Loucy (cell line): ENCODE measurements at regions not wholly inside any gene's neighbourhood (a gene's known extent, or its start where the extent isn't known, plus 50 kb on each side); places are given as distances from the start of the nearest gene placed in this dataset.
"Not testable (repeated sequence)": the region's sequence is repeated elsewhere in the genome, so short reads cannot be mapped to it uniquely, and the experiment has no call there.

ENCODE experiments used
- H2AFZ ChIP-seq: fragments of 200-600 bp; sonication (generic); 2 replicates; pipeline ENCODE4 v1.6.0; 2016; ENCODE audit warnings: antibody characterized with exemption, mild to moderate bottlenecking, low read length, moderate library complexity
- H3F3A ChIP-seq: fragments of 200-600 bp; 2 replicates; pipeline ENCODE4 v1.6.0; 2016; ENCODE audit warnings: antibody characterized with exemption, low read depth, mild to moderate bottlenecking
- H3K27me3 ChIP-seq: fragments of 200-600 bp; sonication (generic); 2 replicates; pipeline ENCODE4 v1.6.1; 2014; ENCODE audit warnings: low read length, mild to moderate bottlenecking; ENCODE audit not compliant: insufficient read depth, poor library complexity, severe bottlenecking
- H3K36me3 ChIP-seq: fragments of 200-600 bp; sonication (generic); 2 replicates; pipeline ENCODE4 v1.6.1; 2016; ENCODE audit warnings: low read length; ENCODE audit not compliant: insufficient read depth
- H3K4me1 ChIP-seq: fragments of 200-600 bp; sonication (generic); 2 replicates; pipeline ENCODE4 v1.5.1; 2014; ENCODE audit warnings: low read length, mild to moderate bottlenecking; ENCODE audit not compliant: insufficient read depth, poor library complexity, severe bottlenecking
- H3K4me2 ChIP-seq: fragments of 200-600 bp; sonication (generic); 2 replicates; pipeline ENCODE4 v1.6.0; 2014; ENCODE audit warnings: antibody characterized with exemption, low read length, low read depth, mild to moderate bottlenecking; ENCODE audit not compliant: poor library complexity, severe bottlenecking
- H3K4me3 ChIP-seq: fragments of 200-600 bp; sonication (generic); 2 replicates; pipeline ENCODE4 v1.5.1; 2014; ENCODE audit warnings: low read length, mild to moderate bottlenecking, mixed read lengths; ENCODE audit not compliant: poor library complexity, severe bottlenecking
- H3K79me2 ChIP-seq: fragments of 200-600 bp; sonication (generic); 2 replicates; pipeline ENCODE4 v1.6.1; 2014; ENCODE audit warnings: low read length; ENCODE audit not compliant: insufficient read depth
- H3K9ac ChIP-seq: fragments of 200-600 bp; sonication (generic); 2 replicates; pipeline ENCODE4 v1.6.0; 2014; ENCODE audit warnings: mild to moderate bottlenecking, low read depth, low read length, moderate library complexity; ENCODE audit not compliant: poor library complexity, severe bottlenecking
- H3K9me2 ChIP-seq: fragments of 200-600 bp; sonication (generic); replicated peaks from 2 replicates; pipeline ENCODE4 v1.6.1; 2016; ENCODE audit warnings: low read depth, low read length, mixed read lengths
- H3K9me3 ChIP-seq: fragments of 200-600 bp; sonication (generic); 2 replicates; pipeline ENCODE4 v1.6.1; 2014; ENCODE audit warnings: mild to moderate bottlenecking, antibody characterized with exemption, low read length, low read depth; ENCODE audit not compliant: insufficient read depth
- H4K20me1 ChIP-seq: fragments of 200-600 bp; sonication (generic); 2 replicates; pipeline ENCODE4 v1.6.0; 2014; ENCODE audit warnings: antibody characterized with exemption, low read length, mild to moderate bottlenecking; ENCODE audit not compliant: insufficient read depth, poor library complexity, severe bottlenecking
- EZH2phosphoT487 ChIP-seq: fragments of 200-600 bp; IDR thresholded peaks from 2 replicates; pipeline ENCODE4 v1.6.1; 2018; ENCODE audit warnings: antibody characterized with exemption, mild to moderate bottlenecking, moderate library complexity, borderline replicate concordance
- TF ChIP-seq, protein P1 (sequence below): fragments of 200-600 bp; sonication (generic); conservative IDR thresholded peaks from 2 replicates; pipeline ENCODE4 v1.5.1; 2014; ENCODE audit warnings: mild to moderate bottlenecking, antibody characterized with exemption, low read length

DNA sequence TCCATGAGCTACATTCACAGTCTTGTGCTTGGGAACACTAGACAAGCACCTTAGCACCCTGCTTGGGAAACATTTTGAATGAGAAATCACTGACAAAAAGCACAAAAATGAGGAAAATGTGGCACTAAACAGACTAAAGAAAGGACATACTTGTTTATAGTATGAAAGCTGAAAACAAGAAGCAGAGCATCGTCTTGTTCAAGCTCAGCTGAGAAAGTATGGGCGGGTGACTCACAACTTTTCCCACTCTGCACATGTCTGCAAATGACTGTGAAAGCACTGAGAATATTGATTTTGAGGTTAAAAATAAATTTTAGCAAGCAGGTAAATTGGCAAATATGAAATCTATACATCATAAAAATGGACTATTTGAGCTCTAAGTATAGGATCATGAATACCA is 725.3 kb downstream of the COL12A1 start:
- TF ChIP-seq, protein P1, sequence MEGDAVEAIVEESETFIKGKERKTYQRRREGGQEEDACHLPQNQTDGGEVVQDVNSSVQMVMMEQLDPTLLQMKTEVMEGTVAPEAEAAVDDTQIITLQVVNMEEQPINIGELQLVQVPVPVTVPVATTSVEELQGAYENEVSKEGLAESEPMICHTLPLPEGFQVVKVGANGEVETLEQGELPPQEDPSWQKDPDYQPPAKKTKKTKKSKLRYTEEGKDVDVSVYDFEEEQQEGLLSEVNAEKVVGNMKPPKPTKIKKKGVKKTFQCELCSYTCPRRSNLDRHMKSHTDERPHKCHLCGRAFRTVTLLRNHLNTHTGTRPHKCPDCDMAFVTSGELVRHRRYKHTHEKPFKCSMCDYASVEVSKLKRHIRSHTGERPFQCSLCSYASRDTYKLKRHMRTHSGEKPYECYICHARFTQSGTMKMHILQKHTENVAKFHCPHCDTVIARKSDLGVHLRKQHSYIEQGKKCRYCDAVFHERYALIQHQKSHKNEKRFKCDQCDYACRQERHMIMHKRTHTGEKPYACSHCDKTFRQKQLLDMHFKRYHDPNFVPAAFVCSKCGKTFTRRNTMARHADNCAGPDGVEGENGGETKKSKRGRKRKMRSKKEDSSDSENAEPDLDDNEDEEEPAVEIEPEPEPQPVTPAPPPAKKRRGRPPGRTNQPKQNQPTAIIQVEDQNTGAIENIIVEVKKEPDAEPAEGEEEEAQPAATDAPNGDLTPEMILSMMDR, result no peak
- TF ChIP-seq EZH2phosphoT487, result no peak
- no peak overlapping the region for H3K4me2 ChIP-seq
- H3K4me1 ChIP-seq, result no peaks in the 10 kb centered on the region

DNA sequence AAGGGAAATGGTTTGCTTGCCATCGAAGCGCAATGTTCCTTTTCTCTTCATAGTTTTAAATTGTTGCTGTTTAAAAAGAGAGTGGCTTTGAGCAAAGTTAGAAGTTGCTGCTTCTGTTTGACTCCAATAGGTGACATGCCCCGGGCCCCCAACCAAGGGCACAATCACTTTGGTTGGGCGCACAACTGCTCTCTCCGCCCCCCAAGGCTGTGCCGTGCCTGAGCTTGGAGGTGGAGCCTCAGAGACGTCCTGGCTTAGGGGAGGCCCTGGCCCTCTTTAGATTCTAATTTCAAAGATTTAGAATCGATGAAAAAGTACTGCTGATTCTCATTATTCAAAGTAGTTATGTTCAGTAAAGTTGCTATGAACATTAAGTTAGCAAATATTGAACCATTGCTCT is 725.9 kb downstream of the COL12A1 start:
- no peak overlapping the region for H2AFZ ChIP-seq
- H3F3A ChIP-seq, result no peaks in the 10 kb centered on the region
- H3K9me2 ChIP-seq, result no peaks in the 10 kb centered on the region
- H3K9me3 ChIP-seq, result no peaks in the 10 kb centered on the region
- H3K9ac ChIP-seq, result no peak overlapping the region
- H3K36me3 ChIP-seq, result no peaks in the 10 kb centered on the region
- H3K4me2 ChIP-seq, result no peak overlapping the region
- H3K4me3 ChIP-seq, result no peak overlapping the region
- H3K4me1 ChIP-seq, result no peaks in the 10 kb centered on the region
- TF ChIP-seq, protein P1, result no peak
- no peak for TF ChIP-seq EZH2phosphoT487
- no peaks in the 10 kb centered on the region for H3K27me3 ChIP-seq
- H3K79me2 ChIP-seq, result no peaks in the 10 kb centered on the region
- H4K20me1 ChIP-seq, result no peaks in the 10 kb centered on the region

More for the DNA sequence above, 725.3 kb downstream of the COL12A1 start:
- Histone ChIP-seq H3K4me3 (no peak overlapping the region), H4K20me1 (no peaks in the 10 kb centered on the region), H3K36me3 (no peaks in the 10 kb centered on the region), H3K27me3 (no peaks in the 10 kb centered on the region), H3K9ac (no peak overlapping the region), H3K79me2 (no peaks in the 10 kb centered on the region), H3F3A (no peaks in the 10 kb centered on the region), H3K9me2 (no peaks in the 10 kb centered on the region), H3K9me3 (no peaks in the 10 kb centered on the region), H2AFZ (no peak overlapping the region)

DNA sequence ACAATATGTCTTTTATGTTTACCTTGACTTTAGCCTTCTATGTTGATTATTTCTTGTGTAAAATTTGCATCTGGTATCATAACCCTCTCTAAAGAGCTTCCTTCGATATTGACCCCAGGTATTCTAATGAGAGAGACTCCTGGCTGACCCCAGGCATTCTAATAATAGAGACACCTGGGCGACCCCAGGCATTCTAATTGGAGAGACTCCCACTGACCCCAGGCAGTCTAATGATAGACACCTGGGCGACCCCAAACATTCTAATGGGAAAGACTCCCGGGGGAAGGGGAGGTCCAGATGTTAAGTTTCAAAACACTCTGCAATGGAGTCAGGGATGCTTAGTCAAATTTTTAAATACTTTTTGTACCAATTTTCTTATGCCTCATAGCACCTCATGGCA is 726.4 kb downstream of the COL12A1 start:
- H3K79me2 ChIP-seq, result no peaks in the 10 kb centered on the region
- H2AFZ ChIP-seq, result no peak overlapping the region
- no peaks in the 10 kb centered on the region for H3K9me2 ChIP-seq
- H3K36me3 ChIP-seq, result no peaks in the 10 kb centered on the region
- no peaks in the 10 kb centered on the region for H3K4me1 ChIP-seq
- no peaks in the 10 kb centered on the region for H3K27me3 ChIP-seq
- TF ChIP-seq EZH2phosphoT487, result no peak
- TF ChIP-seq, protein P1, result no peak
- H3K9ac ChIP-seq, result no peak overlapping the region
- no peak overlapping the region for H3K4me3 ChIP-seq
- no peaks in the 10 kb centered on the region for H3F3A ChIP-seq
- no peaks in the 10 kb centered on the region for H4K20me1 ChIP-seq
- no peak overlapping the region for H3K4me2 ChIP-seq
- no peaks in the 10 kb centered on the region for H3K9me3 ChIP-seq

DNA sequence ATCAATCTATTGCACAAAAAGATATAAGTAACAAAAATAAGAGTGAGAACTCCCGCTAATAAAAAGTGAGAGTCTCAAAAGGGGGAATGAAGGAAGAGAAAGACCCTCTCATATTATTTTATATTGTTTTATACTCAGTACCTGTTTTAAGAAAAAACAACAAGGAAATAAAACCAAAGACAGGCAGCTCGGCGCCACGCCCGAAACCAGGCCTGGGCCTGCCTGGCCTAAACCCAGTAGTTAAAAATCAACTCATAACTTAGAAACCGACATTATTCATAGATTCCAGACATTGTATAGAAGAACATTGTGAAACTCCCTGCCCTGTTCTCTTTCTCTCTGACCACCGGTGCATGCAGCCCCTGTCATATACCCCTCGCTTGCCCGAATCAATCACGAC is 731.8 kb downstream of the COL12A1 start:
- H3K9me3 ChIP-seq, H3K4me1 ChIP-seq, H3K27me3 ChIP-seq, H2AFZ ChIP-seq, H3K36me3 ChIP-seq, H3K9me2 ChIP-seq, H3K4me3 ChIP-seq, H3K4me2 ChIP-seq, H3K9ac ChIP-seq, H3K79me2 ChIP-seq, H3F3A ChIP-seq, H4K20me1 ChIP-seq: not testable (repeated sequence)

DNA sequence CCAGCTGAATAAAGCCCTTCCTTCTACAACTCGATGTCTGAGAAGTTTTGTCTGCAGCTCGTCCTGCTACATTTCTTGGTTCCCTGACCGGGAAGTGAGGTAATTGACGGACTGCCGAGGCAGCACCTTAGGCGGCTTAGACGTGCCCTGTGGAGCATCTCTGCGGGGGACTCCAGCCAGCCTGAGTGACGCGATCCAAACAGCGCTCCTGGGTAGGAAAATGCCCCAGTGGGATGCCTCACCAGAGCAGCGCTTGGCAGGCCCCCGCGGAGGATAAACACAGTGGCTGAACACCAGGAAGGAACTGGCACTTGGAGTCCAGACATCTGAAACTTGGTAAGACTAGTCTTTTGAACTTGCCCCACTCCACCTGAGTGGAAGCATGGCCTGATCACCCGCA is 737.3 kb downstream of the COL12A1 start:
- H3F3A ChIP-seq, H3K36me3 ChIP-seq, H2AFZ ChIP-seq, H3K4me1 ChIP-seq, H3K79me2 ChIP-seq, H3K9me3 ChIP-seq, H3K9ac ChIP-seq, H4K20me1 ChIP-seq, H3K4me3 ChIP-seq, H3K27me3 ChIP-seq, H3K9me2 ChIP-seq, H3K4me2 ChIP-seq: not testable (repeated sequence)
